ENCODE measurements at regions not wholly inside any gene's neighbourhood (a gene's known extent, or its start where the extent isn't known, plus 50 kb on each side); places are given as distances from the start of the nearest gene placed in this dataset.

GRCh38 chr3:78178740-78179363, 1139.0 kb downstream of the ROBO2 start:
- TF ChIP-seq, protein P1, sequence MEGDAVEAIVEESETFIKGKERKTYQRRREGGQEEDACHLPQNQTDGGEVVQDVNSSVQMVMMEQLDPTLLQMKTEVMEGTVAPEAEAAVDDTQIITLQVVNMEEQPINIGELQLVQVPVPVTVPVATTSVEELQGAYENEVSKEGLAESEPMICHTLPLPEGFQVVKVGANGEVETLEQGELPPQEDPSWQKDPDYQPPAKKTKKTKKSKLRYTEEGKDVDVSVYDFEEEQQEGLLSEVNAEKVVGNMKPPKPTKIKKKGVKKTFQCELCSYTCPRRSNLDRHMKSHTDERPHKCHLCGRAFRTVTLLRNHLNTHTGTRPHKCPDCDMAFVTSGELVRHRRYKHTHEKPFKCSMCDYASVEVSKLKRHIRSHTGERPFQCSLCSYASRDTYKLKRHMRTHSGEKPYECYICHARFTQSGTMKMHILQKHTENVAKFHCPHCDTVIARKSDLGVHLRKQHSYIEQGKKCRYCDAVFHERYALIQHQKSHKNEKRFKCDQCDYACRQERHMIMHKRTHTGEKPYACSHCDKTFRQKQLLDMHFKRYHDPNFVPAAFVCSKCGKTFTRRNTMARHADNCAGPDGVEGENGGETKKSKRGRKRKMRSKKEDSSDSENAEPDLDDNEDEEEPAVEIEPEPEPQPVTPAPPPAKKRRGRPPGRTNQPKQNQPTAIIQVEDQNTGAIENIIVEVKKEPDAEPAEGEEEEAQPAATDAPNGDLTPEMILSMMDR (optimal IDR thresholded peaks at IDR 0.05 in 1 of 3, IDR thresholded peaks at IDR 0.05 in 1 of 3, conservative IDR thresholded peaks at IDR 0.05 in 1 of 3; ENCODE audit: extremely low read depth in 1 of 3, insufficient read depth in 2 of 3, low read length in 3 of 3) = no peak
- TF ChIP-seq EZH2 (IDR thresholded peaks at IDR 0.05; ENCODE audit: low read length) = no peak

Data from keratinocyte (primary cell).